GM23338 (cell line): ENCODE measurements at regions not wholly inside any gene's neighbourhood (a gene's known extent, or its start where the extent isn't known, plus 50 kb on each side); places are given as distances from the start of the nearest gene placed in this dataset.

Source experiments
- ATAC-seq: fragments of 200-7000 bp; cut with Tn5 transposase; 3 replicates; pipeline ENCODE4 v1.9.1; 2020
- DNase-seq: peaks from one replicate; pipeline ENCODE4 v3.0.0-alpha.2; 2015; ENCODE audit warnings: low spot score
- H2AFZ ChIP-seq: fragments of 200-600 bp; sonication (generic); 2 replicates; pipeline ENCODE4 v1.8.0; 2016; ENCODE audit warnings: antibody characterized with exemption, mild to moderate bottlenecking, moderate library complexity
- H3F3A ChIP-seq: fragments of 200-600 bp; sonication (generic); replicated peaks from 2 replicates; pipeline ENCODE4 v1.8.0; 2017; ENCODE audit warnings: antibody characterized with exemption, mixed run types, low read depth
- H3K27ac ChIP-seq: fragments of 200-600 bp; sonication (generic); 2 replicates; pipeline ENCODE4 v1.6.1; 2016; ENCODE audit warnings: low read depth
- H3K27me3 ChIP-seq: fragments of 200-600 bp; sonication (generic); 2 replicates; pipeline ENCODE4 v1.8.0; 2016; ENCODE audit warnings: mild to moderate bottlenecking, mixed run types, moderate library complexity; ENCODE audit not compliant: insufficient read depth
- H3K36me3 ChIP-seq: fragments of 200-600 bp; sonication (generic); 2 replicates; pipeline ENCODE4 v1.8.0; 2016; ENCODE audit warnings: mild to moderate bottlenecking; ENCODE audit not compliant: insufficient read depth
- H3K4me1 ChIP-seq: fragments of 200-600 bp; sonication (generic); 2 replicates; pipeline ENCODE4 v1.8.0; 2016; ENCODE audit warnings: mild to moderate bottlenecking, moderate library complexity; ENCODE audit not compliant: insufficient read depth
- H3K4me2 ChIP-seq: fragments of 200-600 bp; sonication (generic); 2 replicates; pipeline ENCODE4 v1.7.1; 2017; ENCODE audit warnings: mixed run types
- H3K4me3 ChIP-seq: fragments of 200-600 bp; sonication (generic); 2 replicates; pipeline ENCODE4 v1.6.1; 2016; ENCODE audit warnings: mixed run types
- H3K79me2 ChIP-seq: fragments of 200-600 bp; sonication (generic); replicated peaks from 2 replicates; pipeline ENCODE4 v1.8.0; 2017; ENCODE audit warnings: mild to moderate bottlenecking; ENCODE audit not compliant: insufficient read depth
- H3K9me2 ChIP-seq: fragments of 200-600 bp; sonication (generic); 2 replicates; pipeline ENCODE4 v1.8.0; 2017; ENCODE audit not compliant: insufficient read depth
- H4K20me1 ChIP-seq: fragments of 200-600 bp; sonication (generic); replicated peaks from 2 replicates; pipeline ENCODE4 v1.8.0; 2017; ENCODE audit warnings: mild to moderate bottlenecking; ENCODE audit not compliant: insufficient read depth
- H3K27ac Mint-ChIP-seq: 2 replicates; pipeline ENCODE4 v1.8.0; 2020; ENCODE audit warnings: inconsistent platforms, mild to moderate bottlenecking, moderate library complexity, mixed read lengths
- H3K27me3 Mint-ChIP-seq: 3 replicates; pipeline ENCODE4 v1.8.0; 2022; ENCODE audit warnings: low read depth, mild to moderate bottlenecking, moderate library complexity, mixed read lengths, inconsistent platforms; ENCODE audit not compliant: insufficient read depth, poor library complexity
- H3K36me3 Mint-ChIP-seq: 3 replicates; pipeline ENCODE4 v1.8.0; 2021; ENCODE audit warnings: low read depth, mild to moderate bottlenecking, inconsistent platforms, moderate library complexity, mixed read lengths
- H3K4me1 Mint-ChIP-seq: 3 replicates; pipeline ENCODE4 v1.8.0; 2020; ENCODE audit warnings: mild to moderate bottlenecking, inconsistent platforms, mixed read lengths
- H3K4me3 Mint-ChIP-seq: 3 replicates; pipeline ENCODE4 v1.8.0; 2021; ENCODE audit warnings: moderate library complexity, mild to moderate bottlenecking, inconsistent platforms, mixed read lengths
- H3K9me3 Mint-ChIP-seq: 3 replicates; pipeline ENCODE4 v1.8.0; 2020; ENCODE audit warnings: moderate library complexity, mild to moderate bottlenecking, inconsistent platforms, mixed read lengths
- ETS1 ChIP-seq: IDR thresholded peaks from 2 replicates; pipeline ENCODE4 v1.6.1; 2016; ENCODE audit warnings: antibody characterized with exemption
- JUNB ChIP-seq: IDR thresholded peaks from one replicate; pipeline ENCODE4 v1.6.1; 2016; ENCODE audit warnings: antibody characterized with exemption; ENCODE audit not compliant: unreplicated experiment
- ZNF114 ChIP-seq: fragments of 250-450 bp; sonication (Bioruptor Pico); IDR thresholded peaks from 2 replicates; pipeline ENCODE4 v1.5.0; 2020; ENCODE audit warnings: mild to moderate bottlenecking, moderate library complexity
- ZNF331 ChIP-seq: fragments of 250-450 bp; sonication (Bioruptor Pico); IDR thresholded peaks from 2 replicates; pipeline ENCODE4 v1.5.0; 2020; ENCODE audit warnings: low read depth, mild to moderate bottlenecking, moderate library complexity
- ZNF462 ChIP-seq: fragments of 250-450 bp; sonication (Bioruptor Pico); IDR thresholded peaks from 2 replicates; pipeline ENCODE4 v1.5.0; 2020; ENCODE audit warnings: mild to moderate bottlenecking, moderate library complexity

- Mint-ChIP-seq H3K27me3 (no peaks in the 10 kb centered on the region), H3K4me1 (0 out of 3 replicates have a peak, but pooled peaks cover 2% of the 10 kb centered on the region), H3K27ac (no peak overlapping the region), H3K36me3 (no peaks in the 10 kb centered on the region), H3K4me3 (no peak overlapping the region), H3K9me3 (no peaks in the 10 kb centered on the region)
- H3K36me3 ChIP-seq = no peaks in the 10 kb centered on the region
- no peaks in the 10 kb centered on the region for H3K27me3 ChIP-seq
- no peak overlapping the region for H2AFZ ChIP-seq
- DNase-seq (no peak), ATAC-seq (no peak)
- H3K9me2 ChIP-seq = peaks cover 13% of the 10 kb centered on the region; the same call in 1 of the 2 replicates
- H3K4me2 ChIP-seq = no peak overlapping the region
- no peak overlapping the region for H3K4me3 ChIP-seq
- no peak for TF ChIP-seq ETS1
- TF ChIP-seq JUNB = no peak
- H3K27ac ChIP-seq = no peak overlapping the region
- no peaks in the 10 kb centered on the region for H3K4me1 ChIP-seq
- no peaks in the 10 kb centered on the region for H4K20me1 ChIP-seq
- H3F3A ChIP-seq = no peaks in the 10 kb centered on the region
- H3K79me2 ChIP-seq = no peaks in the 10 kb centered on the region
These were observed 393.0 kb upstream of the TSHZ3 start for GRCh38 chr19:31742249-31742648.

GRCh38 chr19:31745731-31746130 is 396.5 kb upstream of the TSHZ3 start:
- ATAC-seq (no peak), DNase-seq (no peak)
- Mint-ChIP-seq H3K36me3 (no peaks in the 10 kb centered on the region), H3K27ac (no peak overlapping the region), H3K4me3 (no peak overlapping the region), H3K27me3 (no peaks in the 10 kb centered on the region), H3K4me1 (0 out of 3 replicates have a peak, but pooled peaks cover 2% of the 10 kb centered on the region), H3K9me3 (no peaks in the 10 kb centered on the region)
- H3K79me2 ChIP-seq = no peaks in the 10 kb centered on the region
- no peaks in the 10 kb centered on the region for H3K4me1 ChIP-seq
- H4K20me1 ChIP-seq = no peaks in the 10 kb centered on the region
- H3K27me3 ChIP-seq = no peaks in the 10 kb centered on the region
- no peak overlapping the region for H2AFZ ChIP-seq
- TF ChIP-seq ZNF331 = no peak
- TF ChIP-seq ZNF462 (CRISPR knock-in tag) = no peak
- no peak for TF ChIP-seq ZNF114 (CRISPR knock-in tag)
- no peak for TF ChIP-seq ETS1
- no peak overlapping the region for H3K27ac ChIP-seq
- H3F3A ChIP-seq = no peaks in the 10 kb centered on the region
- H3K4me2 ChIP-seq = no peak overlapping the region
- no peaks in the 10 kb centered on the region for H3K36me3 ChIP-seq
- H3K4me3 ChIP-seq = no peak overlapping the region
- H3K9me2 ChIP-seq = 0 out of 2 replicates have a peak, but pooled peaks cover 3% of the 10 kb centered on the region
